ENCODE measurements at regions not wholly inside any gene's neighbourhood (a gene's known extent, or its start where the extent isn't known, plus 50 kb on each side); places are given as distances from the start of the nearest gene placed in this dataset.

DNA sequence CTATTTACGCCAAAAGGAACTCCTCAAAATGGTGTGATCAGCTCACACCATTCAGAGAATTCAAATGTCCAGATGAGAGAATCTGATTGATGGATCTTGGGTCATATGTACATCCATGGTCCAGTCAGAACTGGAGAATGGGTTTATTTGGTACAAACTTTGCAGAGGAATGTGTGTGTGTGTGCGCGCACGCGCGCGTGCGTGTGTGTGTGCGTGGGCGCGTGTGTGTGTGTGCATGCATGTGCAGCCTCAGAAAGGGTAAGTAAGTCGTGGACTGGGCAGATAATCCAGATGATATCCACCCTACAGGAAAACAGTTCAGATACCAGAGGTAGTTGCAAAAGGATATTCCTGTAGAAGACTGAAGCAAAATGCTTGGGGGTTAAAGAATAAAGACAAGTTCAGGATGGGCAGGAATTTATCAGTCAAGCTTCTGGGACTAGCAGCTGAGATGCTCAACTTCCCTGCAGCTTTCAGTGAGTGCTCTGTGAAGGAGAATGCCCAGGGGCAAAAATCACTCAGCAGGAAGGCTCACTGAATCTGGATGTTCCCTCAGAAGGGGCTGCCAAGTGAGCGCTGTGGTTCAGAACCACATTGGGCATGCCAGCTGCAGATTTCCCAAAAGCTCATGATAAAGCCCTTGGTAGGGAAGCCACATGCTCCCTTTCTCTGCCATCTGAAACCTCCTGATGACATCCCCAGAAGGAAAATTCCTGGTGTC is 440.5 kb upstream of the SGCD start:
- no peak for TF ChIP-seq CTCF (IDR thresholded peaks at IDR 0.05)
- ATAC-seq (no peak), DNase-seq (no peak)
- Histone ChIP-seq H3K36me3 (ENCODE audit: low read depth) (no peaks in the 10 kb centered on the region), H3K4me3 (no peak overlapping the region), H3K4me1 (ENCODE audit: low read depth) (no peaks in the 10 kb centered on the region), H3K9me3 (no peaks in the 10 kb centered on the region)
- intact Hi-C loops (cut with DNase I, micrococcal nuclease), result no loop called here

- no peak for ATAC-seq
- Histone ChIP-seq H3K4me1 (ENCODE audit: low read depth) (no peaks in the 10 kb centered on the region), H3K9me3 (no peaks in the 10 kb centered on the region), H3K4me3 (no peak overlapping the region), H3K36me3 (ENCODE audit: low read depth) (no peaks in the 10 kb centered on the region)
- no peak for TF ChIP-seq CTCF (IDR thresholded peaks at IDR 0.05)
- no peak for DNase-seq
- intact Hi-C loops (cut with DNase I, micrococcal nuclease), result no loop called here
These were observed 431.5 kb upstream of the SGCD start for GRCh38 chr5:155895484-155895883.

DNA sequence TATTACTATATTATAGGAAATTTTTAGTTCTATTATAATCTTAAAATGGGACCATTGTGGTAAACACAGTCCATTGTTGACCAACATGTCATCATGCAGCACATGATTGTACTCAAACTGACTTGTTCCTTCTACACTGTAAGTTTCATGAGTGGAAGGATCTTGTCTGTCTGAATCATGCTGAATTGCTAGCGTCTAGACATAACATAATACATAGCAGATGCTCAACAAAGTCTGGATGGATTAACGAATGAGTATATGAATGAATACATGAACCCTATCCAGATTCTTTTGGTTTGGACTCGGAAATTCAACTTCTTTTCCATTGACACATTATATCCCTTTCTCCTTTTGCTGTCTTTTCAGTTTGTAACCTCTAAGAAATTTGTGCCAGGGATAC is 429.2 kb upstream of the SGCD start:
- no peak for DNase-seq
- intact Hi-C loops (cut with DNase I, micrococcal nuclease), result no loop called here
- Histone ChIP-seq H3K4me3 (no peak overlapping the region), H3K9me3 (no peaks in the 10 kb centered on the region), H3K36me3 (ENCODE audit: low read depth) (no peaks in the 10 kb centered on the region), H3K4me1 (ENCODE audit: low read depth) (no peaks in the 10 kb centered on the region)
- no peak for TF ChIP-seq CTCF (IDR thresholded peaks at IDR 0.05)
- ATAC-seq, result no peak

- no peaks in the 10 kb centered on the region for H3K9me3 ChIP-seq
- H3K4me3 ChIP-seq, result no peak overlapping the region
- intact Hi-C loops (cut with DNase I, micrococcal nuclease), result no loop called here
- no peaks in the 10 kb centered on the region for H3K36me3 ChIP-seq (ENCODE audit: low read depth)
- H3K4me1 ChIP-seq (ENCODE audit: low read depth), result no peaks in the 10 kb centered on the region
- no peak for DNase-seq
- ATAC-seq, result no peak
- no peak for TF ChIP-seq CTCF (IDR thresholded peaks at IDR 0.05)
These were observed 428.7 kb upstream of the SGCD start for GRCh38 chr5:155898284-155898683.

DNA sequence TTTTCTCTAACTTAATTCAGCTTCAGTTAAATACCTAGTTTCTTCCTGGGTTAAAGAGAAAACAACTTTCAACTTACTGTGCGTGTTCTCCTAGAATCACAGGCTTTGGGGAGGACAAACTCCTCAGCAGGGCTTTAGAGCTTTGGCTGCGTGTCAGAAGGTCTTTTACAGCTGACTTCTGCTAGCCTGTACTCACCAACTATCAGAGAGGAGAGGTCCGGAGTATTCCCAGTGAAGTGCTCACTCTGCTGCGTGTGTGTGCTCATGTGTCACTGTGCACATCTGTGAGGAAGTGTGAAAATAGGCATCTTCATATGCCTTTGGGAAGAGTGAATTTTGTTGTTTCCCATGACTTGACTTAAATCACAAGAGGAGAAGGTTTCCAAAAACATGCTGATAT is 423.2 kb upstream of the SGCD start:
- no peak for ATAC-seq
- intact Hi-C loops (cut with DNase I, micrococcal nuclease), result no loop called here
- DNase-seq, result no peak
- H3K9me3 ChIP-seq, result no peaks in the 10 kb centered on the region
- H3K36me3 ChIP-seq (ENCODE audit: low read depth), result no peaks in the 10 kb centered on the region
- no peak overlapping the region for H3K4me3 ChIP-seq
- TF ChIP-seq CTCF (IDR thresholded peaks at IDR 0.05), result no peak
- no peaks in the 10 kb centered on the region for H3K4me1 ChIP-seq (ENCODE audit: low read depth)

DNA sequence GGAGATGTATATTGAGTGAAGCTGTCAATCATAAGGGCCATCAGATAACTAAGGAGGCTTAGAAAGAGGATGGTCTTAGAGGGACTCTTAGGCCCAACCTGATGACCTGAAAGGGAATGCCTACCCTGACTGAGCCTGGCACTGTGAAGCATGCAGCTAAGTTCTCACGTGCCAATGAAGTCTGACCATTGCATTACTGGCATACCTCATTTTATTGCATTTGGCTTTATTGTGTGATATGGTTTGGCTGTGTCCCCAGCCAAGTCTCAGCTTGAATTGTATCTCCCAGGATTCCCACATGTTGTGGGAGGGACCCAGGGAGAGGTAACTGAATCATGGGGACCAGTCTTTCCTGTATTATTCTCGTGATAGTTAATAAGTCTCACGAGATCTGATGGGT is 421.6 kb upstream of the SGCD start:
- TF ChIP-seq CTCF (IDR thresholded peaks at IDR 0.05), result no peak
- intact Hi-C loops (cut with DNase I, micrococcal nuclease), result no loop called here
- Histone ChIP-seq H3K9me3 (no peaks in the 10 kb centered on the region), H3K36me3 (ENCODE audit: low read depth) (no peaks in the 10 kb centered on the region), H3K4me1 (ENCODE audit: low read depth) (no peaks in the 10 kb centered on the region), H3K4me3 (no peak overlapping the region)
- no peak for DNase-seq
- ATAC-seq, result no peak

All from mucosa of descending colon (tissue), 3 donors.